Activated T-cell treated with anti-CD3 and anti-CD28 coated beads, Interleukin-2, amount 50 U/mL, for 48 hours (primary cell): ENCODE measurements at regions not wholly inside any gene's neighbourhood (a gene's known extent, or its start where the extent isn't known, plus 50 kb on each side); places are given as distances from the start of the nearest gene placed in this dataset.
"Not testable (repeated sequence)": the region's sequence is repeated elsewhere in the genome, so short reads cannot be mapped to it uniquely, and the experiment has no call there.

Experiments used
- DNase-seq, 2 experiments: peaks; one replicate each; pipeline ENCODE4 v3.0.0-alpha.2; 2020

- DNase-seq, result no peak
Measured at GRCh38 chr14:48229091-48229490, 553.7 kb upstream of the MDGA2 start.

- no peak for DNase-seq
Measured at GRCh38 chr14:48193893-48194292, 518.5 kb upstream of the MDGA2 start.

GRCh38 chr14:48149624-48150023 lies 474.2 kb upstream of the MDGA2 start:
- DNase-seq, result not testable (repeated sequence)

GRCh38 chr14:48140804-48141203 lies 465.4 kb upstream of the MDGA2 start:
- no peak for DNase-seq

GRCh38 chr14:48129472-48129871 lies 454.1 kb upstream of the MDGA2 start:
- no peak for DNase-seq

- DNase-seq, result no peak
Measured at GRCh38 chr14:48127674-48128073, 452.3 kb upstream of the MDGA2 start.

GRCh38 chr14:48125654-48126053 lies 450.2 kb upstream of the MDGA2 start:
- no peak for DNase-seq

GRCh38 chr14:48113713-48114112 lies 438.3 kb upstream of the MDGA2 start:
- DNase-seq, result no peak

GRCh38 chr14:48111151-48111550 lies 435.7 kb upstream of the MDGA2 start:
- DNase-seq, result no peak

GRCh38 chr14:48107646-48108045 lies 432.2 kb upstream of the MDGA2 start:
- DNase-seq, result no peak

- no peak for DNase-seq
Measured at GRCh38 chr14:48096897-48097296, 421.5 kb upstream of the MDGA2 start.

- no peak for DNase-seq
Measured at GRCh38 chr14:48086516-48086915, 411.1 kb upstream of the MDGA2 start.

GRCh38 chr14:48075487-48075886 lies 400.1 kb upstream of the MDGA2 start:
- no peak for DNase-seq

- DNase-seq, result no peak
Measured at GRCh38 chr14:48052973-48053372, 377.6 kb upstream of the MDGA2 start.

GRCh38 chr14:48035836-48036235 lies 360.4 kb upstream of the MDGA2 start:
- DNase-seq, result no peak

GRCh38 chr14:48027115-48027514 lies 351.7 kb upstream of the MDGA2 start:
- no peak for DNase-seq

- no peak for DNase-seq
Measured at GRCh38 chr14:48023881-48024280, 348.5 kb upstream of the MDGA2 start.

GRCh38 chr14:48011484-48011883 lies 336.1 kb upstream of the MDGA2 start:
- not testable (repeated sequence) for DNase-seq

- DNase-seq, result no peak
Measured at GRCh38 chr14:48008646-48009045, 333.2 kb upstream of the MDGA2 start.

- no peak for DNase-seq
Measured at GRCh38 chr14:48005986-48006385, 330.6 kb upstream of the MDGA2 start.

- DNase-seq, result no peak
Measured at GRCh38 chr14:47993883-47994282, 318.5 kb upstream of the MDGA2 start.

- no peak for DNase-seq
Measured at GRCh38 chr14:47988175-47988574, 312.8 kb upstream of the MDGA2 start.

GRCh38 chr14:47978871-47979270 lies 303.5 kb upstream of the MDGA2 start:
- DNase-seq, result no peak

GRCh38 chr14:47976139-47976538 lies 300.7 kb upstream of the MDGA2 start:
- DNase-seq, result no peak

- no peak for DNase-seq
Measured at GRCh38 chr14:47966076-47966810, 290.8 kb upstream of the MDGA2 start.
